ENCODE measurements at regions not wholly inside any gene's neighbourhood (a gene's known extent, or its start where the extent isn't known, plus 50 kb on each side); places are given as distances from the start of the nearest gene placed in this dataset.

- TF ChIP-seq POLR2A (IDR thresholded peaks at IDR 0.05) (no peak), CTCF (IDR thresholded peaks at IDR 0.05 in 4 of 5, conservative IDR thresholded peaks at IDR 0.05 in 1 of 5) (no peak)
Observed at GRCh38 chr14:21840765-21841164, 167.1 kb upstream of the OR4E1 start.
